IMR-90 (cell line): ENCODE measurements at regions not wholly inside any gene's neighbourhood (a gene's known extent, or its start where the extent isn't known, plus 50 kb on each side); places are given as distances from the start of the nearest gene placed in this dataset.

Source experiments
- ATAC-seq: fragments of 200-7000 bp; cut with Tn5 transposase; 2 replicates; pipeline ENCODE4 v1.9.1; 2020; ENCODE audit warnings: low read depth, mild to moderate bottlenecking, moderate library complexity
- BruUV-seq: library from RNA; stranded (reverse); fragments of 400-500 nt; replicated peaks from 2 replicates; lab custom pipeline; 2021; lab: Mats Ljungman, UMichigan
- CTCF ChIA-PET: fragments of 300-600 bp; formaldehyde crosslinking; extraction: SDS; loops from one replicate; lab custom pipeline; 2021; ENCODE audit warnings: antibody characterized with exemption; lab: Yijun Ruan, JAX
- POLR2A ChIA-PET: fragments of 300-600 bp; sonication (Branson Sonifier 250); formaldehyde crosslinking; loops from one replicate; lab custom pipeline; 2022; ENCODE audit warnings: antibody characterized with exemption; ENCODE audit not compliant: unreplicated experiment; lab: Charles Lee
- DNase-seq: peaks from one replicate; pipeline ENCODE4 v3.0.0; 2013
- H2AFZ ChIP-seq: replicated peaks from 2 replicates; pipeline ENCODE3; 2013; ENCODE audit warnings: low read length, mild to moderate bottlenecking; ENCODE audit not compliant: poor library complexity
- H2AK5ac ChIP-seq: 2 replicates; pipeline ENCODE4 v1.6.1; 2013; ENCODE audit warnings: low read depth, low read length, inconsistent platforms
- H2AK9ac ChIP-seq: replicated peaks from 2 replicates; pipeline ENCODE3; 2013; ENCODE audit warnings: mild to moderate bottlenecking, low read depth, low read length, moderate library complexity; ENCODE audit not compliant: poor library complexity
- H2BK120ac ChIP-seq: 2 replicates; pipeline ENCODE4 v1.6.1; 2013; ENCODE audit warnings: low read depth, low read length, inconsistent platforms
- H2BK15ac ChIP-seq: 3 replicates; pipeline ENCODE4 v1.6.1; 2013; ENCODE audit warnings: low read depth, low read length, inconsistent platforms
- H2BK20ac ChIP-seq: 2 replicates; pipeline ENCODE4 v1.6.1; 2013; ENCODE audit warnings: low read depth, mild to moderate bottlenecking, inconsistent platforms, low read length, moderate library complexity
- H2BK5ac ChIP-seq: 2 replicates; pipeline ENCODE4 v1.6.1; 2013; ENCODE audit warnings: mild to moderate bottlenecking, low read depth, low read length, inconsistent platforms; ENCODE audit not compliant: poor library complexity, severe bottlenecking
- H3K14ac ChIP-seq: replicated peaks from 2 replicates; pipeline ENCODE4 v1.6.1; 2013; ENCODE audit warnings: low read depth, low read length, inconsistent platforms
- H3K18ac ChIP-seq: 2 replicates; pipeline ENCODE4 v1.6.1; 2013; ENCODE audit warnings: low read depth, low read length, control low read depth
- H3K23ac ChIP-seq: 2 replicates; pipeline ENCODE4 v1.6.1; 2013; ENCODE audit warnings: low read depth, low read length, inconsistent platforms
- H3K27ac ChIP-seq: 2 replicates; pipeline ENCODE4 v1.5.1; 2013; ENCODE audit warnings: mild to moderate bottlenecking, control low read depth, low read length; ENCODE audit not compliant: insufficient read depth
- H3K27me3 ChIP-seq: 2 replicates; pipeline ENCODE4 v1.6.1; 2013; ENCODE audit warnings: low read length; ENCODE audit not compliant: control insufficient read depth, insufficient read depth
- H3K36me3 ChIP-seq: 2 replicates; pipeline ENCODE4 v1.6.1; 2013; ENCODE audit warnings: low read length, mixed read lengths; ENCODE audit not compliant: control insufficient read depth, insufficient read depth
- H3K4ac ChIP-seq: 2 replicates; pipeline ENCODE4 v1.6.1; 2013; ENCODE audit warnings: low read depth, low read length, inconsistent platforms
- H3K4me1 ChIP-seq: 2 replicates; pipeline ENCODE4 v1.6.1; 2013; ENCODE audit warnings: low read length, mixed read lengths; ENCODE audit not compliant: control insufficient read depth, insufficient read depth
- H3K4me2 ChIP-seq: 2 replicates; pipeline ENCODE4 v1.6.1; 2013; ENCODE audit warnings: low read depth, mild to moderate bottlenecking, control low read depth, low read length, moderate library complexity
- H3K4me3 ChIP-seq: 2 replicates; pipeline ENCODE4 v1.5.1; 2013; ENCODE audit warnings: low read depth, mild to moderate bottlenecking, control low read depth, low read length, moderate library complexity; ENCODE audit not compliant: insufficient read depth
- H3K56ac ChIP-seq: 2 replicates; pipeline ENCODE4 v1.6.1; 2013; ENCODE audit warnings: low read length, inconsistent platforms; ENCODE audit not compliant: insufficient read depth; ENCODE audit errors: extremely low read depth
- H3K79me1 ChIP-seq, 2 experiments: 2 replicates each; pipeline ENCODE4 v1.6.1; 2013; ENCODE audit warnings: low read length in 2 of 2, inconsistent platforms in 1 of 2, low read depth in 1 of 2
- H3K9ac ChIP-seq: 2 replicates; pipeline ENCODE4 v1.6.1; 2013; ENCODE audit warnings: low read depth, low read length, control low read depth
- H3K9me1 ChIP-seq: 2 replicates; pipeline ENCODE4 v1.6.1; 2013; ENCODE audit warnings: low read length, inconsistent platforms; ENCODE audit not compliant: insufficient read depth
- H3K9me3 ChIP-seq: 2 replicates; pipeline ENCODE4 v1.6.1; 2013; ENCODE audit warnings: low read length; ENCODE audit not compliant: control insufficient read depth, insufficient read depth
- H4K20me1 ChIP-seq: 2 replicates; pipeline ENCODE4 v1.6.1; 2013; ENCODE audit warnings: low read length, inconsistent platforms; ENCODE audit not compliant: insufficient read depth
- H4K5ac ChIP-seq: 2 replicates; pipeline ENCODE4 v1.6.1; 2013; ENCODE audit warnings: mild to moderate bottlenecking, low read depth, low read length, control low read depth
- H4K8ac ChIP-seq, 2 experiments: 2 replicates each; pipeline ENCODE4 v1.6.1; 2013; ENCODE audit warnings: low read depth in 2 of 2, low read length in 2 of 2, control low read depth in 1 of 2, inconsistent platforms in 1 of 2
- H4K91ac ChIP-seq: 2 replicates; pipeline ENCODE4 v1.6.1; 2013; ENCODE audit warnings: low read depth, low read length, inconsistent platforms; ENCODE audit not compliant: insufficient read depth
- BHLHE40 ChIP-seq: fragments of 150-350 bp; IDR thresholded peaks from 2 replicates; pipeline ENCODE4 v1.6.1; 2016; ENCODE audit warnings: mild to moderate bottlenecking, low read depth, low read length
- CEBPB ChIP-seq: IDR thresholded peaks from 2 replicates; pipeline ENCODE4 v1.6.1; 2012; ENCODE audit warnings: low read depth, low read length, improper control_type of control experiment
- CHD1 ChIP-seq: IDR thresholded peaks from 2 replicates; pipeline ENCODE4 v1.6.1; 2012; ENCODE audit warnings: low read depth, low read length, improper control_type of control experiment
- FOS ChIP-seq: fragments of 150-350 bp; IDR thresholded peaks from 2 replicates; pipeline ENCODE4 v1.6.1; 2016; ENCODE audit warnings: low read depth, low read length
- MAFK ChIP-seq: IDR thresholded peaks from 2 replicates; pipeline ENCODE4 v1.6.1; 2012; ENCODE audit warnings: low read depth, low read length, improper control_type of control experiment
- MAZ ChIP-seq: IDR thresholded peaks from 2 replicates; pipeline ENCODE4 v1.6.1; 2012; ENCODE audit warnings: low read depth, mild to moderate bottlenecking, low read length, improper control_type of control experiment, moderate library complexity, borderline replicate concordance
- MXI1 ChIP-seq: IDR thresholded peaks from 2 replicates; pipeline ENCODE4 v1.6.1; 2012; ENCODE audit warnings: low read depth, mild to moderate bottlenecking, low read length, moderate library complexity, borderline replicate concordance
- NFE2L2 ChIP-seq: fragments of 150-350 bp; IDR thresholded peaks from 2 replicates; pipeline ENCODE4 v1.6.1; 2016; ENCODE audit warnings: low read depth, mild to moderate bottlenecking, low read length
- POLR2A ChIP-seq: IDR thresholded peaks from 2 replicates; pipeline ENCODE4 v1.6.1; 2012; ENCODE audit warnings: mild to moderate bottlenecking, low read depth, low read length
- RAD21 ChIP-seq: IDR thresholded peaks from 2 replicates; pipeline ENCODE4 v1.6.1; 2012; ENCODE audit warnings: low read length, improper control_type of control experiment
- RCOR1 ChIP-seq: IDR thresholded peaks from 2 replicates; pipeline ENCODE4 v1.6.1; 2012; ENCODE audit warnings: mild to moderate bottlenecking, low read length, improper control_type of control experiment; ENCODE audit not compliant: insufficient replicate concordance
- RFX5 ChIP-seq: IDR thresholded peaks from 2 replicates; pipeline ENCODE4 v1.8.0; 2012; ENCODE audit warnings: low read depth, mild to moderate bottlenecking, low read length, moderate library complexity
- SMC3 ChIP-seq: fragments of 150-350 bp; IDR thresholded peaks from 2 replicates; pipeline ENCODE4 v1.6.1; 2016; ENCODE audit warnings: low read depth, mild to moderate bottlenecking, antibody characterized with exemption, low read length, moderate library complexity
- WGBS, 2 experiments: methylation state at CpG; one replicate each; pipeline versions ENCODE4 v1.1.5 to v1.1.7; 2013; ENCODE audit warnings: missing lambda C conversion rate in 2 of 2; ENCODE audit not compliant: insufficient read length in 1 of 2; ENCODE audit errors: extremely low coverage in 2 of 2; 5-methylcytosine and 5-hydroxymethylcytosine counted together
- dilution Hi-C: fragments of 300-500 bp; cut with HindIII; formaldehyde crosslinking; loops from one replicate; pipeline ENCODE4 v1.14.3; 2018; ENCODE audit warnings: low sequenced_read_pairs; ENCODE audit not compliant: unreplicated experiment
- in situ Hi-C: fragments of 300-500 bp; cut with MboI; formaldehyde crosslinking; loops from 3 replicates; pipeline ENCODE4 v1.14.3; 2019; ENCODE audit warnings: low sequenced_read_pairs, inconsistent platforms, mixed read lengths
- intact Hi-C: fragments of 100-400 bp; cut with micrococcal nuclease; formaldehyde crosslinking; loops from 2 replicates; pipeline ENCODE4 v1.10.0; 2022
- TF ChIP-seq, protein P1 (sequence below): fragments of 150-350 bp; IDR thresholded peaks from 2 replicates; pipeline ENCODE4 v1.6.1; 2017; ENCODE audit warnings: mild to moderate bottlenecking, antibody characterized with exemption, low read length, low read depth
- TF ChIP-seq, protein P2 (sequence below): conservative IDR thresholded peaks from 2 replicates; pipeline ENCODE4 v1.5.1; 2012; ENCODE audit warnings: mild to moderate bottlenecking, low read depth, low read length, improper control_type of control experiment
- TF ChIP-seq, protein P3 (sequence below): fragments of 150-350 bp; IDR thresholded peaks from 2 replicates; pipeline ENCODE4 v1.6.1; 2016; ENCODE audit warnings: low read depth, mild to moderate bottlenecking, low read length, moderate library complexity, borderline replicate concordance

DNA sequence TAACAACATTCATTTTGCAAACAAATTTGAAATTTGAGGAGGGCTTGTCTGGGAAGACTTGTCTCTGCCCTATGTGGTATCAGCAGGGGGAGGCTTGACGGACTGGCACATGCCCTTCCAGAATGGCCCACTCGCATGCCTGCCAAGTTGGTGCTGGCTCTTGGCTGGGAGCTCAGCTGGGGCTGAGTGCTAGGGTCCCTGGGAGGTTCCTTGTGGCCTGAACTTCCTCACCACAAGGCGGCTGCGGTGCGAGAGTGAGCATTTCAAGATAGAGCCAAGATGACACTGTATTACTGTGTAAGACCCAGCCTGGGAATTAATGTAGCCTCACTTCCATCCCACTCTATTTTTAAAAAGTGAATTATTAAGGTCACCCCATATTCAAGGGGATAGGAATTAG, 271.6 kb upstream of the PLEKHG7 start:
- no peak overlapping the region for H2BK5ac ChIP-seq
- 75% methylated on average over 2 of the region's 5 CpGs; no CpG with 5 or more reads in 1 of the 2 experiments for WGBS, 2 experiments
- H3K4me2 ChIP-seq, result no peak overlapping the region
- no peak overlapping the region for H2AK5ac ChIP-seq
- H3K4ac ChIP-seq, result no peak overlapping the region
- H3K27me3 ChIP-seq, result peaks cover 2% of the 10 kb centered on the region; the same call in 1 of the 2 replicates
- TF ChIP-seq BHLHE40 (no peak), RFX5 (no peak), MAFK (no peak), CHD1 (no peak), FOS (no peak), MAZ (no peak), RCOR1 (no peak), SMC3 (no peak), RAD21 (no peak), MXI1 (no peak), CEBPB (no peak), POLR2A (no peak), NFE2L2 (no peak)
- TF ChIP-seq, protein P1, sequence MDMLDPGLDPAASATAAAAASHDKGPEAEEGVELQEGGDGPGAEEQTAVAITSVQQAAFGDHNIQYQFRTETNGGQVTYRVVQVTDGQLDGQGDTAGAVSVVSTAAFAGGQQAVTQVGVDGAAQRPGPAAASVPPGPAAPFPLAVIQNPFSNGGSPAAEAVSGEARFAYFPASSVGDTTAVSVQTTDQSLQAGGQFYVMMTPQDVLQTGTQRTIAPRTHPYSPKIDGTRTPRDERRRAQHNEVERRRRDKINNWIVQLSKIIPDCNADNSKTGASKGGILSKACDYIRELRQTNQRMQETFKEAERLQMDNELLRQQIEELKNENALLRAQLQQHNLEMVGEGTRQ, result no peak
- TF ChIP-seq, protein P2, sequence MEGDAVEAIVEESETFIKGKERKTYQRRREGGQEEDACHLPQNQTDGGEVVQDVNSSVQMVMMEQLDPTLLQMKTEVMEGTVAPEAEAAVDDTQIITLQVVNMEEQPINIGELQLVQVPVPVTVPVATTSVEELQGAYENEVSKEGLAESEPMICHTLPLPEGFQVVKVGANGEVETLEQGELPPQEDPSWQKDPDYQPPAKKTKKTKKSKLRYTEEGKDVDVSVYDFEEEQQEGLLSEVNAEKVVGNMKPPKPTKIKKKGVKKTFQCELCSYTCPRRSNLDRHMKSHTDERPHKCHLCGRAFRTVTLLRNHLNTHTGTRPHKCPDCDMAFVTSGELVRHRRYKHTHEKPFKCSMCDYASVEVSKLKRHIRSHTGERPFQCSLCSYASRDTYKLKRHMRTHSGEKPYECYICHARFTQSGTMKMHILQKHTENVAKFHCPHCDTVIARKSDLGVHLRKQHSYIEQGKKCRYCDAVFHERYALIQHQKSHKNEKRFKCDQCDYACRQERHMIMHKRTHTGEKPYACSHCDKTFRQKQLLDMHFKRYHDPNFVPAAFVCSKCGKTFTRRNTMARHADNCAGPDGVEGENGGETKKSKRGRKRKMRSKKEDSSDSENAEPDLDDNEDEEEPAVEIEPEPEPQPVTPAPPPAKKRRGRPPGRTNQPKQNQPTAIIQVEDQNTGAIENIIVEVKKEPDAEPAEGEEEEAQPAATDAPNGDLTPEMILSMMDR, result no peak
- TF ChIP-seq, protein P3, sequence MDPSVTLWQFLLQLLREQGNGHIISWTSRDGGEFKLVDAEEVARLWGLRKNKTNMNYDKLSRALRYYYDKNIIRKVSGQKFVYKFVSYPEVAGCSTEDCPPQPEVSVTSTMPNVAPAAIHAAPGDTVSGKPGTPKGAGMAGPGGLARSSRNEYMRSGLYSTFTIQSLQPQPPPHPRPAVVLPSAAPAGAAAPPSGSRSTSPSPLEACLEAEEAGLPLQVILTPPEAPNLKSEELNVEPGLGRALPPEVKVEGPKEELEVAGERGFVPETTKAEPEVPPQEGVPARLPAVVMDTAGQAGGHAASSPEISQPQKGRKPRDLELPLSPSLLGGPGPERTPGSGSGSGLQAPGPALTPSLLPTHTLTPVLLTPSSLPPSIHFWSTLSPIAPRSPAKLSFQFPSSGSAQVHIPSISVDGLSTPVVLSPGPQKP, result no peak
- H4K91ac ChIP-seq, result no peak overlapping the region
- H4K20me1 ChIP-seq, result no peaks in the 10 kb centered on the region
- H3K9ac ChIP-seq, result no peak overlapping the region
- ChIA-PET POLR2A (no interaction called here), CTCF (interaction anchor here (0.6 kb wide), 1 partner anchor 446 kb away, joined by 5 read pairs; no protein-coding TSS in a partner anchor)
- no peak overlapping the region for H4K8ac ChIP-seq
- dilution Hi-C loops (no loop called here), intact Hi-C loops (no loop called here), in situ Hi-C loops (no loop called here)
- no peak overlapping the region for H3K4me3 ChIP-seq
- no peak overlapping the region for H3K56ac ChIP-seq
- no peaks in the 10 kb centered on the region; the same call in 1 of the 2 replicates for H3K9me1 ChIP-seq
- no peak overlapping the region for H3K27ac ChIP-seq
- H4K5ac ChIP-seq, result no peak overlapping the region
- H2BK15ac ChIP-seq, result no peak overlapping the region
- H3K4me1 ChIP-seq, result no peaks in the 10 kb centered on the region
- H3K18ac ChIP-seq, result no peak overlapping the region
- H2AFZ ChIP-seq, result no peak overlapping the region
- ATAC-seq, result no peak
- no peak for DNase-seq
- no peak overlapping the region for H2BK120ac ChIP-seq
- BruUV-seq, result no TSS peak
- no peaks in the 10 kb centered on the region for H3K36me3 ChIP-seq
- H3K14ac ChIP-seq, result no peak overlapping the region
- H2BK20ac ChIP-seq, result no peak overlapping the region
- no peaks in the 10 kb centered on the region for H3K9me3 ChIP-seq
- no peak overlapping the region for H2AK9ac ChIP-seq
- no peaks in the 10 kb centered on the region for H3K79me1 ChIP-seq
- no peak overlapping the region for H3K23ac ChIP-seq
